ENCODE measurements at regions not wholly inside any gene's neighbourhood (a gene's known extent, or its start where the extent isn't known, plus 50 kb on each side); places are given as distances from the start of the nearest gene placed in this dataset.
A peak's percentile ranks its signal among the peaks of the same experiment; 100 is the strongest.
"Not testable (repeated sequence)": the region's sequence is repeated elsewhere in the genome, so short reads cannot be mapped to it uniquely, and the experiment has no call there.

GRCh38 chr9:107807183-107807582 is 317.6 kb upstream of the KLF4 start:
- no peak for DNase-seq

DNA sequence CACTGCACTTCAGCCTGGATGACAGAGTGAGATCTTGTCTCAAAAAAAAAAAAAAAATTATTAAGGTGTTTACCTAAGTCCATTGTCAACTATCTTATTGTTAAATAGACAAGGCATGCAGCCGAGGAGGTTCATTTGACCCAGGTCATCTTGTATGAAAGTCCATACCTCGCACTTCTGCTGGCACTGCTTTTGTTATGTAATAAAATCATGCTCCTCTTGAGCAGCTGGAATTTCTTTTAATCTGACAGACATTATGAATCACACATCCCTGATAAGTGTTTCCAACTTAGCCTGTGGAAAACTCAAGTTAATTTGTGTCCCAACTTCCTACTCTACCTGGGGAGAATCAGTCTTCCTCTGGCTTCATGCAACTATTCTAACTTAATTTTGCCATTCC is 315.6 kb upstream of the KLF4 start:
- DNase-seq = no peak

DNA sequence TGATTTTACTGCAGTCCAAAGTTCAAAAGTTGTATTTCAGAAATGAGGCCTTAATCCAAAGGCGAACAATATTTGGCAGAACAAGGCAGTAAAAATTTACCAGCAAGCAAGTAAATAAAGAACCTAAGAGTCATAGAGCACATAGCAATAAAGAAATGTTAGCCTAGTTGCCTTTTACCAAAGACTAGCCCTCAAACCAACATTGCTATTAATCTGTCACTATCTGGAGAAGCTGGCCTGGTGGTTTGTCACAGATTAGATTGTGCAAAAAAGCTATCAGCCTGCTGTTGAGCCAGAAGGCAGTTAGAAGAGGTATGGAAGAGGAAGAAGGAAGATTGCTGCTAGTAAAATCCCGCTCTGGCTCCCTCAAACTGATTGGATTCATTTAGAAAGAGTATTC is 304.7 kb upstream of the KLF4 start:
- peak in 1 of 2 experiments; percentile 12 for DNase-seq

DNA sequence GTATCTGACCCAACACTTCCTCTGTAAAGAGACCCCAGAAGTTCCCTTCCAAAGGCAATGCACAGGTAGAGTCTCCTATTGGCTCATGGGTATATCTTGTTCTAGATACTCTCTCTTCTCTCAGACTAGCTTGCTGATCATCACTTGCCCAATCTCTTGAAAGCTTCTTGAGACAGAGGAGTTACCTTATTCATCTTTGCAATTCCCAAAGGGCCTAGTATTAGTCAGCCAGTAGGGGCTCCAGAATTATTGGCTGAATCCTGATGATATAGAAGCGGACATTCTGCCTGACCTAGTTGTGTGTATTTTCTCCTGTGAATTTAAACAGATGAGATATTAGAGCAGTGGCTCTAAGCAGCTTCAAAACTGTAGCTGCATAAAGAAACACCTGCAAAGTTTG is 304.0 kb upstream of the KLF4 start:
- no peak for DNase-seq

DNA sequence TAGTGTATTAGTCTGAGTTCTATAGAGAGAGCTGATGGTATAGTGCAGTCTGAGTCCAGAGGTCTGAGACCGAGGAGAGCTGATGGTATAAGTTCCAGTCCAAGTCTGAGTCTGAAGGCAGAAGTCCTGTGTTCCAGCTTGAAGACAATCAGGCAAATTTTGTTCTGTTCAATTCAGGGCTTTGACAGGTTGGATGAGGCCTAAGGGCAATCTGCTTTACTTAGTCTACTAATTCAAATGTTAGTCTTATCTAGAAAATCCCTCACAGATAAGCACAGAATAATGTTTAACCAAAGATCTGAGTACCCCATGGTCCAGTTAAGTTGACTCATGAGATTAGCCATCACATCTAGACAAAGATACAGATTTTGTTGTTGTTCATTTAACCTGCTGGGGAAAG is 303.0 kb upstream of the KLF4 start:
- no peak for DNase-seq

DNA sequence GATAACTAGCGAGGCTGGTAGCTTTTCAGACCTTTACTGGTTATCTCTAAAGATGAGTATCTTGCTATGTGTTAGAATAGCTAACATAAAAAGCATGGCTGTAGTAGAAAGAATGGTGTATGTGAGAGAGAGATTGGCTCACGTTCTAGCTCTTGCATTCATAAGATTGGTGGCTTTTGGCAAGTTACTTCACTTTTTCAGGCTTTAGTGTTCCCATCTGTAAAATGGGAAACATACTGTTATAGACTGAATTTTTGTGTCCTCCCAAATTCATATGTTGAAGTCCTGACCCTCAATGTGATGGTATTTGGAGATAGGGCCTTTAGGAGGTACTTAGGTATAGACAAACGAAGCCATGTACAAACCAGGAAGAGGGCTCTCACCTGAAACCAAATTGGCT is 302.4 kb upstream of the KLF4 start:
- DNase-seq = no peak

GRCh38 chr9:107789001-107789700 is 299.6 kb upstream of the KLF4 start:
- DNase-seq = no peak

DNA sequence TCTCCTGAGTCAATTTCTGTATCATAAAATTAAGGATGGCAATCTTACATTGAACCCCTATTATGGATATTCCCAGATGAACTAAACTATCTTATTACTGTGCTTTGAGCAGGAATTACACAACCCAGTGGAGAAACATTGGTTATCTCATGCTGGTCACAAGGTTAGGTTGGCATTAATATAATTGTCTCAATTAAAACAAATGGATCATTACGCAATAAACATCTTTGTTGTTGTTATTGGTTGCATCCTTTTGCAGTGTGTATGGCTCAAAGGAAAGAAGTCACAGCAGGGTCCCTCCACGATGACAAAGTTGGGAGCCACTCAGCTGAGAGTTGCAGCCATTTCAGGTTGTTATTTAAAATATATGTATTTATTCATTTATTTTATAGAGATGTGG is 297.0 kb upstream of the KLF4 start:
- DNase-seq = no peak

DNA sequence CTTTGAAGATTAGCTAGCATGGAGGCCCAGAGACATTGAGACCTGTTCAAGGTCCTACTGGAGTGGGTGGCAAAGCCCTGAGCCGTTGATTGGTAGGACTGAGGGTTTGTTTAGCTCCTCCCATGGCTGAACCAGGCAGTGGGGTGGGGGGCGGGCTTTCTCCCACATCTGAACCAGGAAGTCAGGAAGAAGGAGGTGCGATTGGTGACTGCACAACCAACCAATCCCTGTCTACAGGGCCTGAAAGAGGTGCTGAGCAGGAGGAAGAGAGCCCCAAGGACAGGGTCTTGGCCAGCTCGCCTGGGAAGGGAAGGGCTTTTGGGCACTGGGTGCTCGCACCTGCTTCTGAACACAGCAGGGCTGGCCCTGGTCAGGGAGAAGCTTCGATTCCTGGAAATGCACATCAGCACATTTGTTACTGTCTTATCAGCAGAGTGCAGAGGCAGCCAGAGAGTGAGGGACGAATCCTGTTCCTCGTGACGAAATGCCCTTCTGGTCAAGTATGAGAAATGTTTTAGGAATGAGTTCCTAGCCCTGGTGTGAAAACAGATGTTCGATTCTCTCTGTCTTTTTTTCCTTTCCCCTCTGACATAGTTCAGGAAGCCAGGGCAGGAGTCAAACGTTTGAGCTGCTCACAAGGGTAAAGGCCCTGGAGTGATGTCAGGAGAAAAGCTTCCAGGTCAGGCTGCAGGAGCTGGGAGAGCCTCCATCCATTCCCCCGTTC is 294.8 kb upstream of the KLF4 start:
- peak in 1 of 2 experiments; percentile 6 for DNase-seq

DNA sequence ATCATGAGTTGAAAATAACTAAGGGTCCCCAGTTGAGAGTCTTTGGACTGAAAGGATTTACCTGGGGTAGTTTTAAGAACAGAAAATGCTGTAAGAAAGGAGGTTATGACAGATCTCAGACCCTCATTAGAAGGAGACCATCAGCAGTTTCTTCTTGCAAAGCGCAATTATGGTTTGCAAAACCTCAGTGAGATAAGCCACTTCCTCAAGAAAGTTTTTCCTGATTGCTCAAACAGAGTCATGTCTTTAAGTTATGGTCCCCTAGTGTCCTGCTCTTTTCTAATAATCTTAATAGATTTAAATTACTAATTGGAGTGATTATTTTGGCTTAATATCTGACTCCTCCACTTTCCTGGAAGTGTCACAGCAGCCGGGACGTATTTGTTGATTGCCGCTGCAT is 293.2 kb upstream of the KLF4 start:
- DNase-seq = peak; percentile 11 to 53

GRCh38 chr9:107782381-107782780 is 292.8 kb upstream of the KLF4 start:
- no peak for DNase-seq

DNA sequence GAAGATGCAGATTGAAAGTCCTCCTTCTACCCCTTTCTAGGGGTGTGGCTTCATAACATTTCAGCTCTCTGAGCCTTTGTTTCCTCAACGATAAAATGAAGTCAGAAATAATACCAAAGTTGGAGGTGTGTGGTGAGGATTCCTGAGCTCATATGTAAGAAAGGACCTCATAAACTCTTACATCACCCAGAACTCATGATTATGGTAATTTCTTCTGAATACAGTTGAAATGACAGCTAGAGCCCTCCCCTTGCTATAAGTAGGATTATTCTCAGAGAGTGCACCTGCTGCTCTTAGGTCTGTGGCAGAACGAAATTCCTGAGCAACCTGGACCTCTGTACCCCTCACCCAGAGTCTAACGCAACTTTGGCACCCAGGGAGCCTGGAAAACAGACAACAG is 291.4 kb upstream of the KLF4 start:
- no peak for DNase-seq

GRCh38 chr9:107779731-107780130 is 290.2 kb upstream of the KLF4 start:
- DNase-seq = no peak

GRCh38 chr9:107778661-107779060 is 289.1 kb upstream of the KLF4 start:
- DNase-seq = no peak

DNA sequence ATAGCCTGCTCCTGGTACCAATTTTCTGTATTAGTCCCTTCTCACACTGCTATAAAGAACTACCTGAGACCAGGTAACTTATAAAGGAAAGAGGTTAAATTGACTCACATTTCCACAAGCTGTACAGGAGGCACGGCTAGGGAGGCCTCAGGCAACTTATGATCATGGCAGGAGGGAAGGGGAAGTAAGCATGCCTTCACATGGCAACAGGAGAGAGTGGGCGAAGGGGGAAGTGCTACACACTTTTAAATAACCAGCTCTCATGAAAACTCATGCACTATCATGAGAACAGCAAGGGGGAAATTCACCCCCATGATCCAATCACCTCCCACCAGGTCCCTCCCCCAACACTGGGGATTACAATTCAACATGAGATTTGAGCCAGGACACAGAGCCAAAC is 284.5 kb upstream of the KLF4 start:
- DNase-seq = peak; percentile 64 to 67

DNA sequence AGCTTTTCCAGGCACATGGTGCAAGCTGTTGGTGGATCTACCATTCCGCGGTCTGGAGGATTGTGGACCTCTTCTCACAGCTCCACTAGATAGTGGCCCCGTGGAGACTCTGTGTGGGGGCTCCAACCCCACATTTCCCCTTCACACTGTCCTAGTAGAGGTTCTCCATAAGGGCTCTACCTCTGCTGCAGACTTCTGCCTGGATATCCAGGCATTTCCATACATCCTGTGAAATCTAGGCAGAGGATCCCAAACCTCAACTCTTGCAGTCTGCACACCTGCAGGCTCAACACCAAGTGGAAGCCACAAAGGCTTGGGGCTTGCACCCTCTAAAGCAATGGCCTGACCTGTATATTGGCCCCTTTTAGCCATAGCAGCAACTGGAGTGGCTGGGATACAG is 283.4 kb upstream of the KLF4 start:
- no peak for DNase-seq

GRCh38 chr9:107770716-107771115 is 281.1 kb upstream of the KLF4 start:
- no peak for DNase-seq

DNA sequence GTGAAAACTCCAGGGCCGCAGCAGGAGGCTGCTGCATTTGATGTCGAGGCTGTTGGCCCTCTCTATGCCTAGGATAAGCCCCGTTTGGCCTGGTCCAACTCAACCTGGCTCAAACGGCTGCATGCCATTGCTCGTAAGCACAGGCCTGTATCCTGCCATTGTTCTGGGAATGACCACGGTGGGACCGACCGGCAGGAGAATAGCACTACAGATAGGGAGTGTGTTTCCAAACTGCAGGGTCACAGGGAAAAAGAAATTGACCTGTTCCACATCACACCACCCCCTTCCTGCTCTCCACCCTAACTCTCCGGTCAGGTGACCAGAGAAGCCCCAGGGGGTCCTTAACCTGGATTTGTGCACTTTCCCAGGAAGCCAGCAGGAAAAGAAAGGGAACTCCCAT is 278.7 kb upstream of the KLF4 start:
- DNase-seq = no peak

GRCh38 chr9:107767711-107768110 is 278.1 kb upstream of the KLF4 start:
- DNase-seq = no peak

DNA sequence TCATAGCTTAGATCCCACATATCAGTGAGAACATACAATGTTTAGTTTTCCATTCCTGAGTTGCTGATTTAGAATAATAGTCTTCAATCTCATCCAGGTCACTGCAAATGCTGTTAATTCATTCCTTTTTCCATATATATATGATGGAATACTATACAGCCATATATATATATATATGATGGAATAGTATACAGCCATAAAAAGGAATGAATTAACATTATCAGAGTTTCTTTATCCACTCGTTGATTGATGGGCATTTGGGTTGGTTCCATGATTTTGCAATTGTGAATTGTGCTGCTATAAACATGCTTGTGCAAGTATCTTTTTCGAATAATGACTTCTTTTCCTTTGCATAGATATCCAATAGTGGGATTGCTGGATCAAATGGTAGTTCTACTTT is 273.9 kb upstream of the KLF4 start:
- DNase-seq = not testable (repeated sequence)

DNA sequence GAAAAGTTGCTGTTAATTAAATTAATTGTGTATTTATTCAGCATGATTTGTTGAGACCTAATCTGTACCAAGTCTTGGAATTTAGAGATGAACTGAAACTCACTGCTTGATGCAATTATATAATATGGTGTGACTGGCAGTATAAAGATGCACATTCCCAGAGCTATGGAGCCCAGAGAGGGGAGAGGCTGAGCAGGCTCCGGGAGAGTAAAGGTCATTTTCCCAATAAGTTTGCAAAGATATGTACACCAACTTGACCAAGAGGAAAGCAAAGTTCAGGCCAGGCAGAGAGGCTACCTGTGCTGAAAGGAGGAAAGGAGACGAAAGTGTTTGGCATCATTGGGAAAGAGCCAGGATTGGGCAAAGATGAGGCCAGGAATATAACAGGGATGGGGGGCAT is 271.7 kb upstream of the KLF4 start:
- no peak for DNase-seq

DNA sequence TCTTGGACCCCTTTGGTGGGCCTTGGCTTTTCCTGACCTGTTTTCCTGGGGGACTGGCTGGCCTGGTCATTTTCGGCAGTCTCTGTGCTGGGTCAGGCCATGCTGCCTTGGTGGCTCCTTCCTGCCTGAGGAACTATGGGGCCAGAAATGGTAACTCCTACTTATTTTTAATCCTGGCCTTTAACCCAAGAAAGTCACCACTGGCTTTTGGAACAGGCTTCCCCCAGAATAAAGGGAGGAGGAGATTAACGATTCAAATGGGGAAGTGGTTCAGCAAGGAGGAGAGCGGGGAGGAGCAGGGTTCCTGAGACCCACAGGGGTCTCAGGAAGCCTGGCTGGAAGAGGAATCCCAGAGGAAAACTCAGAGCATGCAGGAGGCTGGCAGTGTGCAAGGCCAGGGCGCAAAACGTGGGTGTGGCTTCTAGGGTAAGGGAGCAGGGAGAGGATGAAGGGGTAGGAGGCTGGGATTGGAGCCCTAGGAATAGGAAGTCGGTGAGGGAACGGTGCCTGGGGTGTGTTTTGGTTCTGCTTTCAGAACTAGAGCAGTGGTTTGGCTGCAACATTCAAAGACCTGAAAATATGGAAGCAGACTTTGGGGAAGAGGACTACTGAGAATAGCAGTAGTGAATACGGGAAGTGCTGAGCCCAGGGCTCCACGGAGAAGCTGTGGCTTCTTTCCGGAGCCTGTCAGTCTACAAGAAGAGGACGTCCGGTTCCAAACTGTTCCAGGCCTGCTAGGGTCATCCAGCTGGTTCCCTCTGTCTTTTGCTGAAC is 271.1 kb upstream of the KLF4 start:
- DNase-seq = peak; percentile 97 to 98

- DNase-seq = no peak
These were observed 270.2 kb upstream of the KLF4 start for GRCh38 chr9:107759823-107760166.

All from Kasumi-1 (cell line).